Hematopoietic multipotent progenitor cell (in vitro differentiated cells): ENCODE measurements at regions not wholly inside any gene's neighbourhood (a gene's known extent, or its start where the extent isn't known, plus 50 kb on each side); places are given as distances from the start of the nearest gene placed in this dataset.
A peak's percentile ranks its signal among the peaks of the same experiment; 100 is the strongest.
"Not testable (repeated sequence)": the region's sequence is repeated elsewhere in the genome, so short reads cannot be mapped to it uniquely, and the experiment has no call there.

Source experiments
- DNase-seq, 3 donors: peaks; one replicate each; pipeline ENCODE4 v3.0.0-alpha.2; 2011 to 2015; ENCODE audit warnings: low read depth in 2 of 3, low spot score in 2 of 3

DNA sequence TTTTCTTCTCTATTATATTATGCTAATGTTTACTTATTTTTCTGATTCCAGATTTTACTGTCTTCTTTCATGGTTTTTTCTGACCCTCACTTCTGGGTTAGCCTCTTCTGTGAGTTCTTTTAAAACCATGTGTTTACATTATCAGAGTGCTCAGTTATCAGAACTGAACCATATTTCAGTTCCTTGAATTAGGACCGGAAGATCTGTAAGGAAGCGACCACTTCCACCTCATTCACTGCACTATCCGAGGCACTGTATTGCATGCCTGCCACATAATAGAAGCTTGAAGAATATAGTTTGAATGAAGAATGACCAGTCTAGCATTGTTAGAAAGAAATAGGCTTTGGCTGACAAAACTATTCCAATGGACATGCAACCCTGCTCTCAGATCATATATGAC is 281.0 kb upstream of the DEPDC1 start:
- peak in 1 of 3 donors; percentile 39 for DNase-seq

DNA sequence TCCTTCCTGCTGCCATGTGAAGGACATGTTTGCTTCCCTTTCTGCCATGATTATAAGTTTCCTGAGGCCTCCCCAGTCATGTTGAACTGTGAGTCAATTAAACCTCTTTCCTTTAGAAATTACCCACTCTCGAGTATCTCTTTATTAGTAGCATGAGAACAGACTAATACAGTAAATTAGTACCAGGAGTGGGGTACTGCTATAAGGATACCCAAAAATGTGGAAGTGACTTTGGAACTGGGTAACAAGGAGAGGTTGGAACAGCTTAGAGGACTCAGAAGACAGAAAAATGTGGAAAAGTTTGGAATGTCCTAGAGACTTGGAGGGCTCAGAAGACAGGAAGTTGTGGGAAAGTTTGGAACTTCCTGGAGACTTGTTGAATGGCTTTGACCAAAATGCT is 283.0 kb upstream of the DEPDC1 start:
- DNase-seq, result not testable (repeated sequence)

DNA sequence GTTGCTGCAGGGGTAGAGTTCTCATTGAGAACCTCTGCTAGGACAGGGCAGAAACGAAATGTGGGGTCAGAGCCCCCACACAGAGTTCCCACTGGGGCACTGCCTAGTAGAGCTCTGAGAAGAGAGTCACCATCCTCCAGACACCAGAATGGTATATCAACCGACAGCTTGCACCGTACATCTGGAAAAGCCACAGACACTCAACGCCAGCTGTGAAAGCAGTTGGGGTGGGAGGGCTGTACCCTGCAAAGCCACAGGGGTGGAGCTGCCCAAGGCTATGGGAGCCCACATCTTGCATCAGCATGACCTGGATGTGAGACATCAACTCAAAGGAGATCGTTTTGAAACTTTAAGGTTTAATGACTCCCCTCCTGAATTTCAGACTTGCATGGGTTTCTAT is 284.0 kb upstream of the DEPDC1 start:
- no peak for DNase-seq

DNA sequence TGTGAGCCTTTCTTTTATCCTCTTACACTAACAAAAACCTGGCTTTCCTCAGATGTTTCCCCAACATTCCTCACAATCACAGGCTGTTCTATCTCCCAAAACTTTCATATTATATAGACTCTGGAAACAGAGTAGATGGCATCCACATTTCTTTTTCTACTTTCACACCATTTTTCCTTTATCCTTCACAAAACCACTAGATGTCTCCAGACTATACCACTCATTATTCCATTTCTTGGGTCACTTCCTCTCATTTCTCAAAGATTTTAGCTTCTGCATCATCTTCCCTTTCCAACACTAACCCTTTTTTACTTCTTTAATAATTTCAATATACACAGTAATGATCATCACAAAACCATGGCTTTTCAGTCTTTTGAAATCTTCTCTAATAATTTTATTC is 286.0 kb upstream of the DEPDC1 start:
- no peak for DNase-seq

DNA sequence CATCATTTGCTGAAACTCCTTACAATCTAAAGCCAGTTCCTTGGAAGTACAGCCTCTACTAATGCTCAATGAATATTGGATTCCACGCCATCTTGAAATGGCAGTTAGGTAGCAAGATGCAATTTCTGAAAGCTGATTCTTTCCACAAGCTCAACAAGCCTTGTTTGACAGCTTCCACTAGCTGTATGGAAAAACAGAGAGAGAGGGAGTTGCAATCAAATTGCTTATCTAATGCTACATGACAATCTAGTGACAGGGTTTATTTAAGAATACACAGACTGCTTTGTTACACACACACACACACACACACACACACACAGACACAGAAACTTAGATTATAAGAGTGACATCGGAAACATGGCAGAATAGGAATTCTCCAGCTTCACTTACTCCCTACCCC is 288.4 kb upstream of the DEPDC1 start:
- DNase-seq, result no peak

DNA sequence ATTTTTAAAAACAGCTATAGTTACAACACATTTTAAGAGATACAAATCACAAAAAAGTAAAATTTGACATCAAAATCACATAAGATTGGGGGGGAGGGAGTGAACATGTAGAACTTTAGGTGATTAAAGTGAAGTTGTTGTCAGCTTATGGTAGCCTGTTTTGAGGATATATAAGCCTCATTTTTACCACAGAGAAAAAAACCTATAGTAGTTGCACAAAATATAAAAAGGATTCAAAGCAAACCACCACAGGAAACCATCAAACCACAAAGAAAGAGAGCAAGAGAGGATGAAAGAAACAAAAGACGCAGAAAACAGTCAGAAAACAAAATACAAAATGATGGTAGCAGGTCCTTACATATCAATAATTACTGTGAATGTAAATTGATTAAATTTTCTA is 291.9 kb upstream of the DEPDC1 start:
- DNase-seq, result no peak

DNA sequence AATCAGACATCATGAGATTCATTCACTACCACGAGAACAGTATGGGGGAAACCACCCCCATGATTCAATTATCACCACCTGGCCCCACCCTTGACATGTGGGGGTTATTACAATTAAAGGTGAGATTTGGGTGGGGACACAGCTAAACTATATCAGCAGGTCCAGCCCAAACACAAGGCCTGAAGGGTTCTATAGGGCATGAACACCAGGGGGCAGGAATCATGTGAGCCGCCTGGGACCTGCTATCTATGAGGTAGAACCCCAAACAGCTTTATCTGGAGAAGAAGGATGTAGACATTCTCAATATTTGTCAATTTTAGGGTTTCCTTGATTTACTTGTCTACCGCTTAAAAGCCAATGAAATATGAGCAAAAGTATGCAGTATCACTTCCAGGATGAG is 294.9 kb upstream of the DEPDC1 start:
- DNase-seq, result no peak

DNA sequence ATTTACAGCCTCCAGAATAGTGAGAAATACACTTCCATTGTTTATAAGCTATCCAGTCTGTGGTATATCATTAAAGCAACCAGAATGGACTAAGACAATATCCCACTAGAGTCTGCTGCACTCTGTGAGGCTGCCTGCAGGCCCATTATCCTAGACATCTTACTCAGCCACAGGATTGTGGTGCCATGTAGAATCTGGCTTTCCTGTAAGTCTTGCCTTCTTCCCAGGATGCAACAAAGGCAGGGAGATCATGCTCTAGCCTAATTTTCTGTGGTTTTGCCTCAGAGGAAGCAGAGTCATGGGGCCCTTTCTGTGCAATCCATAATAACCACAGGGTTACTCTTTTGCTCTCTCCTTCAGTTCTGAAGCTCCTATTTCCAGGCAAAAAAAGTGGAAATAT is 299.1 kb upstream of the DEPDC1 start:
- no peak for DNase-seq

DNA sequence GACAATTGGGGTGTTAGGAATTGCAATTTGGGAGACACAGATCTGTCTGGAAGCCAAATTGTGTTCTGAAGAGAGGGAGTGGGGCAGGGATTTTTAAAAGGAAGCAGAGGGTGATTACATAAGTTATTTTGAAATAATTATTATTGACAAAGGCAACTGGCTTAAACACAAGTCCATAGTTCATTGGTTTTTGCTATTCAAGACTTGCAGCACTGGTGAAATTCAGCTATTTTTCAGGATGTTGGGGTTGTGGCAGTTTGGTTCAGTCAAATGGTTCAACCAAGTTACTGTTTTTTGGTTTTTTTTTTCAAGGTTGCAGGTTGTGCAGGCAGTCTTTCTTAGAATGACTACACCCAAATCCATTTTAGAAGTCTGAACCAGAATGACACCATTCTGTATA is 300.0 kb upstream of the DEPDC1 start:
- no peak for DNase-seq

DNA sequence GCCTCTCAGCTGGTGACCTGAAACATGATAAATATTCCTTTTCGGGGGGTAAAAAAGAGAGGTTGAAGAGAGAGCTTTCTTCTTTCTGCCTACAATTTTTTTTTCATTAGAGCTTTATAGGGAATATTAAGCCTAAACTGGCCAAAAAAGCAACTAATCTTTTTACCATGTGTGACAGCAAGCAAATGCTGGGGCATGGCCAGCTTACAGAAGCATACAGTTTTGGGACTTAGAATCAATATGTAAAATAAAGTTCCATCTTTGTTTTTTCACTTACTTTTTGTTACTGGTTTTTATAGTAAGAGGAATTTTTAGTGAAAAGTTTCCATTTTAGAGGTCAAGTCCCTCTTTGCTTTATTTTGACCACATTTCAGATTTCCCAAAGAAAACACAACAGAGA is 301.2 kb upstream of the DEPDC1 start:
- no peak for DNase-seq

DNA sequence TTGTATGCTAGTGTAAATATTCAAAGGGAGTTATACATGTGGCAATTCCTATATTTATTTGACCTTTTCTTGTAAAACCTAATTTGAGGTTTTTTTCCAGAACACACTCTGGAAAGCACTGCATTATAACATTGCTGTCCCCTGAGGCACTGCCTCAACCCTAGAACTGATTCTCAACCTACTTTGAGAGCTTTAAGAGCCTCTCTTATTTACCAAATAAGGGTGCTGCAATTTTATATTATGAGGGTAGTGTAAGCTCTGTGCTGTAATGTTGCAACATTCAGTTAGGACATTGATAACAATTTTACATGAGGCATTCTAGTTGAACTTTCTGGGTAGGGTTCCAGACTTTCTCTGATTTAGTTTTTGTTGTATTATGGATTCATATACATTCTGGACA is 302.2 kb upstream of the DEPDC1 start:
- no peak for DNase-seq

DNA sequence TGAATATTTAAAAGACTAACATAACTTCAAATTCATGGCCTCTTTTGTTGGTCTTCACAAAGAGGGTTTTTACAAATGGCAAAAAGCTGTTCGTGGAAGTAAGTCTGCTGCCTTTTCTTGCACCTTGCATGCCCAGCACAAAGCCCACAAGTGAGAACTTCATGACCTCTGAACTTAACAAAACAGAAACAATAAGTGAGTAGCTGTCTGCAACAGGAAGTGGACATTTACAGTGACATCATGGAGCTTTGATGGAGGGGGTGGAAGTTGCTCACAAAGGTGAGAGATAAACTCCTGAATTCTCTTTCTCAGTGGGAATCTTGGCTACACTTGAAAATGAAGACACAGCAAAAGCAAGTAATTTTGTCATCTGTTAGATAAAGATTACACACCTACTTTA is 303.3 kb upstream of the DEPDC1 start:
- no peak for DNase-seq

DNA sequence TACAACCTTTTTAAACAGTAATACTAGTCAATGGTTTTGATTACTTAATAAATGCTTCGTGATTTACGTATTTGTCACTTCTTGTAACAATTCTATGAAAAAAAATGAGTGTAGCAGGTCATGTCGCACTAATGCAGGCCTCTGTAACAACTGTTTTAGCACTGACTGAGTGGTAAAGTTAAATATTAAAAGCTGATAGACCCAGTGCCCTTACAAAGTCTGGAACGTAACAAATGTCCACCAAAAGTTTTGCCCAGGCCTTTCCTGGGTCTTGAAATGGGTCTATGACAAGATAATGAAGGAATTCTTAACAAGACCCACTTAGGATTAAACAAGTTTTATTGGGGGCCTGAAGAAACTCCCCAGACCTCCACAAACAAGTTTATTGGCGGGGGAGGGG is 304.6 kb upstream of the DEPDC1 start:
- no peak for DNase-seq

DNA sequence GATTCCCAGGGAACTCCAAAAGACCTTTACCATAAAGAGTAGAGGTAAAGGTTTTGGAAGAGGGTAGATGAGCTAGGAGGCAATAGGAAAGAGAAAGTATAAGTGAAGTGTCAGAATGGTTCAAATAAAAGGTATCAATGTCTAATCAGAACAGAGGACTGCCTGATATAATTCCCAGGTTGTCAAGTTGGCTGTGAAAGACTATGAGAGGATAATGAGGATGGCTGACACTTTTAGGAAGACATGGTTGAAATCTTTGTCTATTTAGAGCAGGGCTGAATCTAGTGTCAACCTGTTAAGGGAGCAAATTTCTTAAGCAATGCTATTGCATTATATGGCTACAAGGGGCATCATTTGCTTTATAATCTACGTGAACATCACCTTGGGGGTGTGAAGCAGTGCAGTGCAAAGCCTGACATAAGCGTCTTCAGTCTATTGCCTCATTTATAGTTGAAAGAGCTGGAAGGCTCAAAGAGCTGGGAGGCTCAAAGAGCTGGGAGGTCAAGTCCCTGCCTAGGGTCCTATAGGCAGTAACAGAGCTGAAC is 308.3 kb upstream of the DEPDC1 start:
- no peak for DNase-seq

DNA sequence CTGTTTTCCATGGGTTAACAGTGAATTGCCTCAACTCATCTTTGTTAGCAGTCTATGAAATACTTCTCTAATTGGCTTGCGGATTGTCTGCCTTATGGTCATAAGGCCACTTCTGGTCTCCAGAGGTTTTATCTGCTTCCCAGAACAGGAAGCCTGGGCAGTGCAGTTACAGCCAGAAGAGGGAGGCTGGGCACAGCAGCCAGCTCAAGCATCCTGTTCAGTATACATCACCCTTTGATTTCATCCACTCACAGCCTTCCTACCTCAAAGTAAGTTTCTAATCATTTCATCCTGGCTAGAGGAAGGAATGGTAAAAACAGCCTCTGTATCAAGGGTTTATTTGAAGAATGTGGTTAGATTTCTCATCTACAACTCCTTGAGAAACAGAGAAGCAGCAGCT is 311.5 kb upstream of the DEPDC1 start:
- peak in 1 of 3 donors; percentile 11 for DNase-seq

DNA sequence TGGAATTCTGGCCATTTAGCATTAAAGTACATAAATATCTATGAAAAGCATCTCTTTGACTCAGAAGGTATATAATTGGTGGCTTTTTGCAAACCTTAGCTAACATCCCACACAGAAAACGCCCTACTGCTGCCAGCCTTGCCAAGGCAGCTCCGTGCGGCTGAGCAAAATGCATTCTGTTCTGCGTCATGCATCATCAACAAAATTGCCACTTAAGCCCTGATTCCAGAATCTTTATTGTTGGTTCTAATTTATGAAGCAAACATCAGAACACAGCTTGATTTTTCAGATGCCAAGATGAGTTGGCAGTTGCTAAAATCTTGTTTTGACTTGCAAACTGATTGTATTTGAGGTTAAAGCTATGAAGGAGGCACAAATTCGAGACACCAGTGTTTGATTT is 314.9 kb upstream of the DEPDC1 start:
- DNase-seq, result no peak

DNA sequence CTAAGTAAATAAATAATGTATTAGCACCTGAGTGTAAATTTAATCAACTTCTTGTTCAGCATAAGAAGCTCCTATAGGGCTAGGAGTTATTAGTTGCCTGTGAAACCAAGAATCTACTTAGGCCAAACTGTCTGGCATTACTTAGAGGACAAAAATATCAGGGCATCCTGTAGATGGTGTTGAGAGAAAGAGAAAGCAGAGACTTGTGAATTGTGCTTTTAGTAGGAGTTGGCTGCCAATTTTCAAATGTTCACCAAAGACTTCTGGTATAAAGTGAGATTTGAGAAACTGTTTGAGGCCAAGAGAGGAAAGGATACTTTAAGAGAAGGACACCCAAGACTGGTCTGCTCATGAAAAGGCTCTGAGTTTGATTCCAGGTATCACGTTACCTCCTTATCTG is 315.5 kb upstream of the DEPDC1 start:
- DNase-seq, result no peak

DNA sequence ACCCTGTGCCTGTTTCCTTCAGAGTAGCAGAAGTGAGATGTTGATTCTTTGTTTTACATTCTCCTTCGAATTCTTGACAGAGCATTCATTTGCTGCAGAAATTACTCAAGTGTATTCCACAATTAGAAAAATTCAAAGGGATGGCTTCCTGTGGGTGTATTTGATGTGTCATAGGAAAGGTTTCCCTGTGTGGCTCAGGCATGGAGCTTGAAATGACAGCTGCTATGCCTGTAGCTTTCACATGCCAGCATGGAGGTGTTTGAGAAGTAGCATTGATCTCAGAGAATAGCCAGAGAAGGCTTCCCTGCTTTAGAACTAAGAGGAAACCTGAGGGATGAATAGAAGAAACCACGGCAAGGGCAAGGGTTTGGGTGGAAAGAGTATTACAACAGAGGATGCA is 317.2 kb upstream of the DEPDC1 start:
- no peak for DNase-seq

DNA sequence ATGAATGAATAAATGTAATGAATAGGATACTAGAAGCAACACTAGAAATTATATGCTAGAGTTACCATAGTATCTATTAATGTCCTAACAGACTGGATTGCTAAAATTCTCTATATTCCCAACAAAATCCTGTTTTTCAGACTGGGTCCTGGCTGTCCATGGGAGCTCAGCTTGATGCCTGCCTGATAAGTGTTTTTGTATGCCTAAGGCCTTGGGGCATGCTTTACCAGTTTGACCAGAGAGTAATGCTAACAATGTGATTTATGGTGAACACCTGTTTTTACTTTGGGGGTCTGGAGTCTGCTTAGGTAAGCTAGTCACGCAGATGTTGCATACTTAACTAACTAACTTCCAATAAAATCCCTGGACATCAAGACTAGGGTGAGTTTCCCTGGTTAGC is 318.8 kb upstream of the DEPDC1 start:
- DNase-seq, result no peak

DNA sequence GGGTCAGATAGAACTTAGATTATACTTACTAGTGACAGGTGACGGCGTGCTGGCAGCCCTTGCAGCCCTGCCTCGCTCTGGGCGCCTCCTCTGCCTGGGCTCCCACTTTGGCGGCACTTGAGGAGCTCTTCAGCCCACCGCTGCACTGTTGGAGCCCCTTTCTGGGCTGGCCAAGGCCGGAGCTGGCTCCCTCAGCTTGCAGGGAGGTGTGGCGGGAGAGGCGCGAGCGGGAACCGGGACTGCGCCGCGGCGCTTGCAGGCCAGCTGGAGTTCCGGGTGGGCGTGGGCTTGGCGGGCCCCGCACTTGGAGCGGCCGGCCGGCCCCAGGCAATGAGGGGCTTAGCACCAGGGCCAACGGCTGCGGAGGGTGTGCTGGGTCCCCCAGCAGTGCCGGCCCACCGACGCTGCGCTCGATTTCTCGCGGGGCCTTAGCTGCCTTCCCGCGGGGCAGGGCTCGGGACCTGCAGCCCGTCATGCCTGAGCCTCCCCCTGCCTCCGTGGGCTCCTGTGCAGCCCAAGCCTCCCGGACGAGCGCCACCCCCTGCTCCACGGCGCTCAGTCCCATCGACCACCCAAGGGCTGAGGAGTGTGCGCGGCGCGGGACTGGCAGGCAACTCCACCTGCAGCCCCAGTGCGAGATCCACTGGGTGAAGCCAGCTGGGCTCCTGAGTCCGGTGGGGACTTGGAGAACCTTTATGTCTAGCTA is 320.8 kb upstream of the DEPDC1 start:
- not testable (repeated sequence) for DNase-seq

DNA sequence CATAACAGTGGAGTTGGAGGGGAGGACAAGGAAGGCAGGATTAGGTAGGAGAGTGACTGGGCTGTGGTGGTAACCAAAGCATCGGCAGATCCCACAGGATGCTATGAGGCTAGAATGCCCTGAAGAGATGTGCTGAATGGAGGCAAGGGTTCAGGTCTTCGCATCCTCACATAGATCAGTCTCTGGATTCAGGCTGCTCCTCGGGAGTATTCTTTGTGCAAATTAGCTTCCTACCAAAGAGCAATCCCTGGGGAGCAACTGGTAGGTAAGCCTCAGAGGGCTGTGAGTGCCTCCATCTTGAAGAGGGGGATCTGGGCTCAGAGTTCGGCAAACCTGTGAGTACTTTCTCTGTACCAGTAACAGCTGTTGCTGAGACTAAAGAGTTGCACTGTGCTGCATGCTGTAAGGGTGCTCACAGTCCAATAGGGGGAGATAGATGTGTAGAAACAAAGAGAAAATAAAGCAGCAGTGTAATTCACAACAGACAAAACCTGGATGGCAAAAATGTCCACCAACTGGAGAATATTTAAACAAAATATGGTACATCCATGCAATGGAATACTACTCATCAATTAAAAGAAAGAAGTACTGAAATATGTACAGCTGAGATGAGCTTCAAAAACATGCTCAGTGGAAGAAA is 322.4 kb upstream of the DEPDC1 start:
- no peak for DNase-seq

DNA sequence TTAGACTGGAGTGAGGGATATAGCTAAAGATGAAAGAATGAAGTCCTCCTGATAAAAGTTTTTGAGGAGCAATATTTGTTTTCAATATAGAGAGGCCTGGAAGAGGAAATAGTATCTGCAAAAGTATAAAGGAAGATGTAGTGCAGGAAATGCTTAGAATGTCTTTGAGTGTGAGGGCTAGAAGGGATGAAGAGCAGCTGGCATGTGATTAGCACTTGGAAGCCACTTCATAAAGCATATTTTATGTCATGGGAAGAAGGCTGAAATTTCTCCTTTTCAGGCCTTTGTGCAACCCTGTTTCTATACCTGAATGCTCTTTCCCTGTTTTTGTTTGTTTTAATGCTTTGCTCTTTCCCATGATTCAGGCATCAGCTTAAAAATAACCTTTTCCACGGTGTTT is 323.3 kb upstream of the DEPDC1 start:
- DNase-seq, result no peak

DNA sequence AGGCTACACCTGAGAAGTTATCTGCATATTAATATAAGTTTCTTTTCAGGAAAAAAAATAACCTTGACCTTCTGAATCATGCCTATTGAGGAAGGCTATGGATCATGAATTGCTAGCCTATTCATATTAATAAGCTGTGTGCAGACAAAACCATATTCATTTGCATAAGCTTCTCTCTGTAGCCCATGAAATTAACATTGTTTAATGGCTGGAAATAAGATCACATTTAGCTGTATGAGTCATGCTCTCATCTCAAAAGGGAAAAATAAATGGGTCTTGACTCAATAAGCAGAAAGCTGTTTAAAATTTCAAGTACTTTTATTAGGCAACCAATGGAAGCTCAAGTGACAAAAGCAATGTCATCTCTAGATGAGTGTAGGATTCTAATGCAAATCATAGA is 330.0 kb upstream of the DEPDC1 start:
- DNase-seq, result no peak
